22Rv1 (cell line): ENCODE measurements at regions not wholly inside any gene's neighbourhood (a gene's known extent, or its start where the extent isn't known, plus 50 kb on each side); places are given as distances from the start of the nearest gene placed in this dataset.
"Not testable (repeated sequence)": the region's sequence is repeated elsewhere in the genome, so short reads cannot be mapped to it uniquely, and the experiment has no call there.

Source experiments
- H3K27ac ChIP-seq: fragments of 450-650 bp; 2 replicates; pipeline ENCODE4 v1.5.1; 2017
- CTCF ChIP-seq: fragments of 450-650 bp; IDR thresholded peaks from 2 replicates; pipeline ENCODE4 v1.5.1; 2017; ENCODE audit warnings: mild to moderate bottlenecking
- ZFX ChIP-seq: fragments of 450-650 bp; IDR thresholded peaks from 2 replicates; pipeline ENCODE4 v1.6.1; 2017; ENCODE audit warnings: antibody characterized with exemption, borderline replicate concordance

- no peak overlapping the region for H3K27ac ChIP-seq
- TF ChIP-seq CTCF (no peak), ZFX (no peak)
Observed at GRCh38 chr16:62821824-62822223, 785.6 kb upstream of the CDH8 start.

- no peak for TF ChIP-seq CTCF
- TF ChIP-seq ZFX: no peak
- H3K27ac ChIP-seq: no peak overlapping the region
Observed at GRCh38 chr16:62816971-62817519, 780.8 kb upstream of the CDH8 start.

GRCh38 chr16:62814891-62815290, 778.7 kb upstream of the CDH8 start:
- no peak for TF ChIP-seq ZFX
- no peak for TF ChIP-seq CTCF

GRCh38 chr16:62805221-62805857, 769.1 kb upstream of the CDH8 start:
- TF ChIP-seq ZFX: no peak
- TF ChIP-seq CTCF: no peak
- no peak overlapping the region for H3K27ac ChIP-seq

More at GRCh38 chr16:62814891-62815290, 778.7 kb upstream of the CDH8 start:
- no peak overlapping the region for H3K27ac ChIP-seq

GRCh38 chr16:62794724-62795123, 758.5 kb upstream of the CDH8 start:
- TF ChIP-seq CTCF (no peak), ZFX (no peak)
- no peak overlapping the region for H3K27ac ChIP-seq

GRCh38 chr16:62780081-62780480, 743.8 kb upstream of the CDH8 start:
- H3K27ac ChIP-seq: not testable (repeated sequence)

- no peak for TF ChIP-seq ZFX
- no peak for TF ChIP-seq CTCF
- H3K27ac ChIP-seq: no peak overlapping the region
Observed at GRCh38 chr16:62764572-62764971, 728.3 kb upstream of the CDH8 start.

- TF ChIP-seq ZFX (no peak), CTCF (no peak)
- no peak overlapping the region for H3K27ac ChIP-seq
Observed at GRCh38 chr16:62760398-62760797, 724.2 kb upstream of the CDH8 start.
